Ishikawa (cell line): ENCODE measurements at regions not wholly inside any gene's neighbourhood (a gene's known extent, or its start where the extent isn't known, plus 50 kb on each side); places are given as distances from the start of the nearest gene placed in this dataset.
A peak's percentile ranks its signal among the peaks of the same experiment; 100 is the strongest.

ENCODE experiments used
- CEBPB ChIP-seq: IDR thresholded peaks from 2 replicates; pipeline ENCODE4 v1.6.1; 2012
- CREB1 ChIP-seq: IDR thresholded peaks from 2 replicates; pipeline ENCODE4 v1.6.1; 2012; ENCODE audit warnings: low read depth
- EGR1 ChIP-seq: IDR thresholded peaks from 2 replicates; pipeline ENCODE4 v1.6.1; 2012
- EP300 ChIP-seq: IDR thresholded peaks from 2 replicates; pipeline ENCODE4 v1.6.1; 2012; ENCODE audit warnings: borderline replicate concordance
- FOXM1 ChIP-seq: IDR thresholded peaks from 2 replicates; pipeline ENCODE4 v1.6.1; 2012; ENCODE audit warnings: low read depth, borderline replicate concordance
- MAX ChIP-seq: IDR thresholded peaks from 2 replicates; pipeline ENCODE4 v1.6.1; 2012
- NFIC ChIP-seq: IDR thresholded peaks from 2 replicates; pipeline ENCODE4 v1.6.1; 2012
- RAD21 ChIP-seq: IDR thresholded peaks from 2 replicates; pipeline ENCODE4 v1.6.1; 2012; ENCODE audit warnings: low read depth
- REST ChIP-seq: IDR thresholded peaks from 2 replicates; pipeline ENCODE4 v1.6.1; 2012; ENCODE audit warnings: low read depth, mild to moderate bottlenecking
- TAF1 ChIP-seq: IDR thresholded peaks from 2 replicates; pipeline ENCODE4 v1.6.1; 2012; ENCODE audit warnings: low read depth, mild to moderate bottlenecking
- TCF12 ChIP-seq: IDR thresholded peaks from 2 replicates; pipeline ENCODE4 v1.6.1; 2012; ENCODE audit warnings: low read depth
- TEAD4 ChIP-seq: IDR thresholded peaks from 2 replicates; pipeline ENCODE4 v1.6.1; 2012
- USF1 ChIP-seq: IDR thresholded peaks from 2 replicates; pipeline ENCODE4 v1.6.1; 2012
- YY1 ChIP-seq: IDR thresholded peaks from 2 replicates; pipeline ENCODE4 v1.6.1; 2012; ENCODE audit warnings: low read depth
- ZBTB7A ChIP-seq: IDR thresholded peaks from 2 replicates; pipeline ENCODE4 v1.6.1; 2012; ENCODE audit warnings: low read depth

- TF ChIP-seq EP300 (no peak), ZBTB7A (no peak)
Observed at GRCh38 chr3:118531816-118532215, 502.8 kb downstream of the IGSF11 start.

- TF ChIP-seq RAD21 (no peak), FOXM1 (no peak), YY1 (no peak), ZBTB7A (no peak), CEBPB (no peak), REST (no peak), MAX (no peak), TAF1 (no peak), USF1 (no peak), EP300 (no peak), TEAD4 (no peak), EGR1 (no peak)
Observed at GRCh38 chr3:118533676-118534075, 501.0 kb downstream of the IGSF11 start.

GRCh38 chr3:118534519-118534918 lies 500.1 kb downstream of the IGSF11 start:
- TF ChIP-seq FOXM1 (no peak), CREB1 (no peak), ZBTB7A (no peak), RAD21 (no peak), NFIC (no peak), MAX (no peak), EGR1 (no peak), USF1 (no peak), TCF12 (no peak), CEBPB (no peak), YY1 (no peak), EP300 (no peak), REST (no peak), TEAD4 (no peak), TAF1 (no peak)

GRCh38 chr3:118536764-118537163 lies 497.9 kb downstream of the IGSF11 start:
- TF ChIP-seq EGR1 (no peak), ZBTB7A (no peak), RAD21 (no peak), CREB1 (no peak), TCF12 (no peak), TEAD4 (no peak)

- no peak for TF ChIP-seq CREB1
- no peak for TF ChIP-seq YY1
- TF ChIP-seq EP300, result no peak
- TF ChIP-seq RAD21, result no peak
- no peak for TF ChIP-seq USF1
- no peak for TF ChIP-seq NFIC
- no peak for TF ChIP-seq CEBPB
Observed at GRCh38 chr3:118537454-118537853, 497.2 kb downstream of the IGSF11 start.

- peak; percentile 92 for TF ChIP-seq CEBPB
- no peak for TF ChIP-seq EGR1
Observed at GRCh38 chr3:118538187-118538586, 496.5 kb downstream of the IGSF11 start.

GRCh38 chr3:118540826-118541225 lies 493.8 kb downstream of the IGSF11 start:
- TF ChIP-seq TEAD4 (no peak), RAD21 (no peak), EP300 (no peak), YY1 (no peak), CREB1 (no peak), NFIC (no peak), EGR1 (no peak), TCF12 (no peak), MAX (no peak), CEBPB (no peak), TAF1 (no peak), USF1 (no peak), REST (no peak), ZBTB7A (no peak), FOXM1 (no peak)
